AG09309 (cell line): ENCODE measurements at regions not wholly inside any gene's neighbourhood (a gene's known extent, or its start where the extent isn't known, plus 50 kb on each side); places are given as distances from the start of the nearest gene placed in this dataset.
A peak's percentile ranks its signal among the peaks of the same experiment; 100 is the strongest.

ENCODE experiments used
- DNase-seq: peaks from one replicate; pipeline ENCODE4 v3.0.0-alpha.2; 2010; ENCODE audit warnings: low read depth
- H3K4me3 ChIP-seq: 2 replicates; pipeline ENCODE4 v1.5.1; 2011; ENCODE audit warnings: mild to moderate bottlenecking, low read depth, low read length, moderate library complexity; ENCODE audit not compliant: control insufficient read depth
- TF ChIP-seq, protein P1 (sequence below): IDR thresholded peaks from 2 replicates; pipeline ENCODE4 v1.5.1; 2011; ENCODE audit warnings: mild to moderate bottlenecking, low read depth, low read length, inconsistent platforms; ENCODE audit not compliant: insufficient read depth, control insufficient read depth; ENCODE audit errors: missing control alignments

GRCh38 chr9:36738318-36738976 is 165.8 kb downstream of the MELK start:
- peak; percentile 7 for DNase-seq
- no peak overlapping the region for H3K4me3 ChIP-seq
- TF ChIP-seq, protein P1, sequence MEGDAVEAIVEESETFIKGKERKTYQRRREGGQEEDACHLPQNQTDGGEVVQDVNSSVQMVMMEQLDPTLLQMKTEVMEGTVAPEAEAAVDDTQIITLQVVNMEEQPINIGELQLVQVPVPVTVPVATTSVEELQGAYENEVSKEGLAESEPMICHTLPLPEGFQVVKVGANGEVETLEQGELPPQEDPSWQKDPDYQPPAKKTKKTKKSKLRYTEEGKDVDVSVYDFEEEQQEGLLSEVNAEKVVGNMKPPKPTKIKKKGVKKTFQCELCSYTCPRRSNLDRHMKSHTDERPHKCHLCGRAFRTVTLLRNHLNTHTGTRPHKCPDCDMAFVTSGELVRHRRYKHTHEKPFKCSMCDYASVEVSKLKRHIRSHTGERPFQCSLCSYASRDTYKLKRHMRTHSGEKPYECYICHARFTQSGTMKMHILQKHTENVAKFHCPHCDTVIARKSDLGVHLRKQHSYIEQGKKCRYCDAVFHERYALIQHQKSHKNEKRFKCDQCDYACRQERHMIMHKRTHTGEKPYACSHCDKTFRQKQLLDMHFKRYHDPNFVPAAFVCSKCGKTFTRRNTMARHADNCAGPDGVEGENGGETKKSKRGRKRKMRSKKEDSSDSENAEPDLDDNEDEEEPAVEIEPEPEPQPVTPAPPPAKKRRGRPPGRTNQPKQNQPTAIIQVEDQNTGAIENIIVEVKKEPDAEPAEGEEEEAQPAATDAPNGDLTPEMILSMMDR = no peak

GRCh38 chr9:36739373-36740116 is 166.8 kb downstream of the MELK start:
- DNase-seq = no peak
- H3K4me3 ChIP-seq = no peak overlapping the region
- TF ChIP-seq, protein P1 = no peak

GRCh38 chr9:36742264-36742663 is 169.6 kb downstream of the MELK start:
- DNase-seq = no peak
- TF ChIP-seq, protein P1 = no peak
- H3K4me3 ChIP-seq = no peak overlapping the region

GRCh38 chr9:36744678-36745077 is 172.0 kb downstream of the MELK start:
- TF ChIP-seq, protein P1 = no peak
- DNase-seq = no peak
- H3K4me3 ChIP-seq = no peak overlapping the region

GRCh38 chr9:36745977-36746376 is 173.3 kb downstream of the MELK start:
- DNase-seq = no peak
- H3K4me3 ChIP-seq = no peak overlapping the region
- TF ChIP-seq, protein P1 = no peak

- H3K4me3 ChIP-seq = no peak overlapping the region
- no peak for DNase-seq
- TF ChIP-seq, protein P1 = no peak
These were observed 173.7 kb downstream of the MELK start for GRCh38 chr9:36746415-36746814.
